H9 (cell line): ENCODE measurements at regions not wholly inside any gene's neighbourhood (a gene's known extent, or its start where the extent isn't known, plus 50 kb on each side); places are given as distances from the start of the nearest gene placed in this dataset.

Experiments
- DNase-seq: peaks from one replicate; pipeline ENCODE4 v3.0.0-alpha.2; 2017
- H2AFZ ChIP-seq: one replicate; pipeline ENCODE4 v1.6.1; 2013; ENCODE audit warnings: mild to moderate bottlenecking, low read length, control low read depth, moderate library complexity
- H2AK5ac ChIP-seq: 2 replicates; pipeline ENCODE4 v1.6.1; 2013; ENCODE audit warnings: low read length, control low read depth, mixed read lengths; ENCODE audit not compliant: insufficient read length
- H2BK120ac ChIP-seq: one replicate; pipeline ENCODE4 v1.6.1; 2013; ENCODE audit warnings: low read depth, mild to moderate bottlenecking, low read length, control low read depth, inconsistent platforms; ENCODE audit not compliant: poor library complexity, severe bottlenecking
- H2BK12ac ChIP-seq: 2 replicates; pipeline ENCODE4 v1.6.1; 2013; ENCODE audit warnings: low read length, control low read depth, mixed read lengths, low read depth; ENCODE audit not compliant: insufficient read length
- H2BK15ac ChIP-seq: 2 replicates; pipeline ENCODE4 v1.6.1; 2013; ENCODE audit warnings: low read depth, low read length, control low read depth
- H2BK20ac ChIP-seq: one replicate; pipeline ENCODE4 v1.6.1; 2013; ENCODE audit warnings: low read depth, mild to moderate bottlenecking, low read length, control low read depth, inconsistent platforms; ENCODE audit not compliant: poor library complexity, severe bottlenecking
- H2BK5ac ChIP-seq: 2 replicates; pipeline ENCODE4 v1.6.1; 2013; ENCODE audit warnings: low read length, control low read depth, mixed read lengths; ENCODE audit not compliant: insufficient read length
- H3K14ac ChIP-seq: 2 replicates; pipeline ENCODE4 v1.6.1; 2013; ENCODE audit warnings: low read length, control low read depth; ENCODE audit not compliant: insufficient read depth
- H3K18ac ChIP-seq: 2 replicates; pipeline ENCODE4 v1.6.1; 2013; ENCODE audit warnings: low read depth, mild to moderate bottlenecking, mixed read lengths, low read length, control low read depth; ENCODE audit not compliant: insufficient read length
- H3K23ac ChIP-seq: 2 replicates; pipeline ENCODE4 v1.6.1; 2013; ENCODE audit warnings: low read length, control low read depth, mixed read lengths, low read depth; ENCODE audit not compliant: insufficient read length
- H3K23me2 ChIP-seq: 2 replicates; pipeline ENCODE4 v1.6.1; 2013; ENCODE audit warnings: low read depth, mild to moderate bottlenecking, mixed read lengths, low read length, control low read depth; ENCODE audit not compliant: insufficient read length, poor library complexity, severe bottlenecking
- H3K27ac ChIP-seq: 2 replicates; pipeline ENCODE4 v1.5.1; 2013; ENCODE audit warnings: low read length, control low read depth, mixed read lengths, low read depth; ENCODE audit not compliant: insufficient read length
- H3K27me3 ChIP-seq: 2 replicates; pipeline ENCODE4 v1.6.1; 2013; ENCODE audit warnings: low read length, control low read depth, inconsistent platforms; ENCODE audit not compliant: insufficient read depth
- H3K4ac ChIP-seq: 2 replicates; pipeline ENCODE4 v1.6.1; 2013; ENCODE audit warnings: low read depth, mild to moderate bottlenecking, control low read depth, inconsistent platforms, low read length, moderate library complexity
- H3K4me1 ChIP-seq: 2 replicates; pipeline ENCODE4 v1.6.1; 2013; ENCODE audit warnings: low read length, control low read depth, inconsistent platforms; ENCODE audit not compliant: insufficient read depth
- H3K4me2 ChIP-seq: 2 replicates; pipeline ENCODE4 v1.6.1; 2013; ENCODE audit warnings: low read length, control low read depth, mixed read lengths; ENCODE audit not compliant: insufficient read length, insufficient read depth
- H3K56ac ChIP-seq: 2 replicates; pipeline ENCODE4 v1.6.1; 2013; ENCODE audit warnings: low read depth, mild to moderate bottlenecking, mixed read lengths, low read length, control low read depth; ENCODE audit not compliant: insufficient read length
- H3K79me1 ChIP-seq: 2 replicates; pipeline ENCODE4 v1.6.1; 2013; ENCODE audit warnings: low read depth, mild to moderate bottlenecking, moderate library complexity, low read length, control low read depth, inconsistent platforms; ENCODE audit not compliant: insufficient read depth, poor library complexity, severe bottlenecking
- H3K79me2 ChIP-seq: 2 replicates; pipeline ENCODE4 v1.6.1; 2013; ENCODE audit warnings: low read length, control low read depth, inconsistent platforms; ENCODE audit not compliant: insufficient read depth
- H3K9ac ChIP-seq: 2 replicates; pipeline ENCODE4 v1.6.1; 2013; ENCODE audit warnings: low read length, control low read depth, mixed read lengths; ENCODE audit not compliant: insufficient read length; ENCODE audit errors: extremely low read depth
- H3K9me3 ChIP-seq: one replicate; pipeline ENCODE4 v1.6.1; 2013; ENCODE audit warnings: low read depth, low read length, inconsistent platforms; ENCODE audit not compliant: control insufficient read depth
- H3T11ph ChIP-seq: one replicate; pipeline ENCODE4 v1.6.1; 2013; ENCODE audit warnings: mild to moderate bottlenecking, low read length, control low read depth, inconsistent platforms
- H4K20me1 ChIP-seq: one replicate; pipeline ENCODE4 v1.6.1; 2013; ENCODE audit not compliant: control insufficient read depth, insufficient read length, insufficient read depth
- H4K5ac ChIP-seq: 2 replicates; pipeline ENCODE4 v1.6.1; 2013; ENCODE audit warnings: low read depth, mild to moderate bottlenecking, mixed read lengths, low read length, control low read depth; ENCODE audit not compliant: insufficient read length
- H4K8ac ChIP-seq: replicated peaks from 2 replicates; pipeline ENCODE4 v1.6.1; 2013; ENCODE audit warnings: low read length, control low read depth, mixed read lengths, low read depth; ENCODE audit not compliant: insufficient read length
- H4K91ac ChIP-seq: 2 replicates; pipeline ENCODE4 v1.6.1; 2013; ENCODE audit warnings: low read depth, mild to moderate bottlenecking, moderate library complexity, mixed read lengths, low read length, control low read depth; ENCODE audit not compliant: insufficient read length
- H3K27ac Mint-ChIP-seq, 3 experiments: 2 replicates in 2 of 3; 3 replicates in 1 of 3; pipeline ENCODE4 v1.8.0; 2020 to 2021; ENCODE audit warnings: mixed read lengths in 3 of 3, mild to moderate bottlenecking in 1 of 3, moderate library complexity in 1 of 3
- H3K27me3 Mint-ChIP-seq: 2 replicates; pipeline ENCODE4 v1.8.0; 2021; ENCODE audit warnings: low read depth, mild to moderate bottlenecking, moderate library complexity, mixed read lengths
- H3K36me3 Mint-ChIP-seq, 3 experiments: 2 replicates in 2 of 3; 3 replicates in 1 of 3; pipeline ENCODE4 v1.8.0; 2020 to 2021; ENCODE audit warnings: low read depth in 3 of 3, mixed read lengths in 3 of 3; ENCODE audit not compliant: insufficient read depth in 1 of 3
- H3K4me1 Mint-ChIP-seq, 2 experiments: 2 replicates each; pipeline ENCODE4 v1.8.0; 2020; ENCODE audit warnings: mixed read lengths in 2 of 2
- H3K4me3 Mint-ChIP-seq, 2 experiments: 2 replicates in 1 of 2; 3 replicates in 1 of 2; pipeline ENCODE4 v1.8.0; 2020 to 2021; ENCODE audit warnings: mild to moderate bottlenecking in 2 of 2, mixed read lengths in 2 of 2, moderate library complexity in 1 of 2
- H3K9me3 Mint-ChIP-seq, 2 experiments: 2 replicates in 1 of 2; 3 replicates in 1 of 2; pipeline ENCODE4 v1.8.0; 2020; ENCODE audit warnings: mild to moderate bottlenecking in 2 of 2, mixed read lengths in 2 of 2, moderate library complexity in 1 of 2
- CTCF ChIP-seq: fragments of 200-600 bp; sonication (generic); conservative IDR thresholded peaks from 3 replicates; pipeline ENCODE4 v1.8.0; 2021; ENCODE audit warnings: antibody characterized with exemption, mild to moderate bottlenecking
- WGBS: extraction: QIAGEN DNeasy Blood & Tissue Kit; methylation state at CpG from one replicate; pipeline ENCODE4 v1.1.7; 2013; ENCODE audit warnings: missing lambda C conversion rate, low lambda C conversion rate, mixed read lengths; ENCODE audit not compliant: insufficient read length; ENCODE audit errors: extremely low coverage; 5-methylcytosine and 5-hydroxymethylcytosine counted together

DNA sequence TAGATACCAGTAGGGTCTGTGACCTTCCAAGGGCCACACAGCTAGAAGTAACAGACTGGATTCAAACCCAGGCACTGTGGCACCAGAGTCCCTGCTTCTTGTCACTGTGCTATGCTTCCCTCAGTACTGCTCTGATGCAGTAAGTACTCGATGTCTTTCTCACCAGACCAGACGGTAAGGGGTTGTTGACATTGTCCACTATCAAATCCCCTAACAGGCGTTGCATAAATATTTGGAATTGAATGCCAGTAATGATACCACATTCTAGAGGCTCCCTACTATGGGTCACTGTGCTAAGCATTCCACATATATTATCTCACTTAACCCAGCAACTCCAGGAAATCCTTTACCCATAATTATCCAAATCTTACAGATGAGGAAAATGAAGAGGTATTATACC lies 223.1 kb downstream of the C1D start:
- no peak overlapping the region for H3K23ac ChIP-seq
- no peak overlapping the region for H3K4me3 Mint-ChIP-seq
- no peaks in the 10 kb centered on the region for H3K9me3 ChIP-seq
- no peaks in the 10 kb centered on the region for H3K79me2 ChIP-seq
- WGBS: no CpG with 5 or more reads among the region's 3 CpGs
- no peaks in the 10 kb centered on the region for H3K36me3 Mint-ChIP-seq
- no peak overlapping the region for H4K91ac ChIP-seq
- H3K27me3 ChIP-seq: no peaks in the 10 kb centered on the region
- no peak overlapping the region for H3K27ac ChIP-seq
- no peak overlapping the region for H3T11ph ChIP-seq
- no peak overlapping the region for H3K9ac ChIP-seq
- H3K4me1 Mint-ChIP-seq: no peaks in the 10 kb centered on the region
- H2BK5ac ChIP-seq: no peak overlapping the region
- no peak for DNase-seq
- no peak overlapping the region for H3K14ac ChIP-seq
- peaks cover 2% of the 10 kb centered on the region; the same call in 1 of the 2 replicates for H3K27me3 Mint-ChIP-seq
- no peak overlapping the region for H4K8ac ChIP-seq
- H3K9me3 Mint-ChIP-seq: no peaks in the 10 kb centered on the region
- H3K18ac ChIP-seq: no peak overlapping the region
- no peak overlapping the region for H3K4me2 ChIP-seq
- H2BK20ac ChIP-seq: no peak overlapping the region
- no peaks in the 10 kb centered on the region for H3K23me2 ChIP-seq
- H2BK120ac ChIP-seq: no peak overlapping the region
- no peak overlapping the region for H2AFZ ChIP-seq
- H2AK5ac ChIP-seq: no peak overlapping the region
- no peak overlapping the region for H4K5ac ChIP-seq
- H3K56ac ChIP-seq: no peak overlapping the region
- H3K4ac ChIP-seq: no peak overlapping the region
- no peaks in the 10 kb centered on the region for H3K79me1 ChIP-seq
- no peak overlapping the region for H2BK15ac ChIP-seq
- no peaks in the 10 kb centered on the region for H4K20me1 ChIP-seq
- no peak for TF ChIP-seq CTCF
- no peak overlapping the region for H2BK12ac ChIP-seq
- no peaks in the 10 kb centered on the region for H3K4me1 ChIP-seq
- no peak overlapping the region for H3K27ac Mint-ChIP-seq
